GM12864 (cell line): ENCODE measurements at regions not wholly inside any gene's neighbourhood (a gene's known extent, or its start where the extent isn't known, plus 50 kb on each side); places are given as distances from the start of the nearest gene placed in this dataset.

Experiments
- DNase-seq: peaks from one replicate; pipeline ENCODE4 v3.0.0-alpha.2; 2011; ENCODE audit warnings: low read depth
- H3K4me3 ChIP-seq: 2 replicates; pipeline ENCODE4 v1.5.1; 2011; ENCODE audit warnings: mild to moderate bottlenecking, low read depth, low read length, control low read depth
- CTCF ChIP-seq: IDR thresholded peaks from 2 replicates; pipeline ENCODE4 v1.5.1; 2011; ENCODE audit warnings: low read depth, mild to moderate bottlenecking, moderate library complexity, low read length, control low read depth, inconsistent platforms; ENCODE audit errors: missing control alignments

GRCh38 chr5:91885291-91886265, 502.5 kb upstream of the ARRDC3 start:
- TF ChIP-seq CTCF: no peak
- no peak overlapping the region for H3K4me3 ChIP-seq
- DNase-seq: no peak

- no peak overlapping the region for H3K4me3 ChIP-seq
- no peak for TF ChIP-seq CTCF
- no peak for DNase-seq
These were observed 500.9 kb upstream of the ARRDC3 start for GRCh38 chr5:91884036-91884435.

- no peak for DNase-seq
- no peak for TF ChIP-seq CTCF
These were observed 492.2 kb upstream of the ARRDC3 start for GRCh38 chr5:91875196-91875779.

GRCh38 chr5:91867799-91868198, 484.7 kb upstream of the ARRDC3 start:
- TF ChIP-seq CTCF: no peak
- DNase-seq: no peak
- no peak overlapping the region for H3K4me3 ChIP-seq

More at GRCh38 chr5:91875196-91875779, 492.2 kb upstream of the ARRDC3 start:
- H3K4me3 ChIP-seq: no peak overlapping the region

GRCh38 chr5:91865915-91866314, 482.8 kb upstream of the ARRDC3 start:
- no peak for TF ChIP-seq CTCF
- DNase-seq: no peak
- no peak overlapping the region for H3K4me3 ChIP-seq

- DNase-seq: no peak
- TF ChIP-seq CTCF: no peak
These were observed 481.8 kb upstream of the ARRDC3 start for GRCh38 chr5:91864962-91865361.

More at GRCh38 chr5:91864962-91865361, 481.8 kb upstream of the ARRDC3 start:
- H3K4me3 ChIP-seq: no peak overlapping the region
